GM18520 (cell line): ENCODE measurements at regions not wholly inside any gene's neighbourhood (a gene's known extent, or its start where the extent isn't known, plus 50 kb on each side); places are given as distances from the start of the nearest gene placed in this dataset.

Experiments
- ATAC-seq: cut with Tn5 transposase; IDR thresholded peaks from one replicate; pipeline ENCODE4 v1.9.1; 2021; ENCODE audit not compliant: unreplicated experiment

DNA sequence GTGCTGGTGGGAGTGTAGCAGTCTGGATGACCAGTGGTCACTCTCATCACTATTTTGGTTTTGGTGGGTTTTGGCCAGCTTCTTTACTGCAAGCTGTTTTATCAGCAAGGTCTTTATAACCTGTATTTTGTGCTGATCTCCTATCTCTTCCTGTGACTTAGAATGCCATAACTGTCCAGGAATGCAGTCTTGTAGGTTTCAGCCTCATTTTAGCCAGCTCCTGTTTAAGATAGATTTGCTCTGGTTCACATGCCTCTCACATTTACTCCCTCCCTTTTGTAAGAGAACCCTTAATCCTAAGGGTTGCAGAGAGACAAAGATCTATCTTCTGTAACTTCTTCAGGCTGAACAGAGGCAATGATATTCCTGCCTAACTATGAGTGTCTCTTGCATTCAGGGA is 51.2 kb upstream of the INHBA start:
- no peak for ATAC-seq
